ENCODE measurements at regions not wholly inside any gene's neighbourhood (a gene's known extent, or its start where the extent isn't known, plus 50 kb on each side); places are given as distances from the start of the nearest gene placed in this dataset.

- TF ChIP-seq ZNF143 (CRISPR knock-in tag; IDR thresholded peaks at IDR 0.05) (no peak), ZBTB7B (CRISPR knock-in tag; IDR thresholded peaks at IDR 0.05) (peak; percentile 65; the same call in 1 of the 2 replicates), GMEB1 (CRISPR knock-in tag; IDR thresholded peaks at IDR 0.05; ENCODE audit: borderline replicate concordance) (peak; percentile 26; the same call in 1 of the 2 replicates), SAP130 (CRISPR knock-in tag; IDR thresholded peaks at IDR 0.05; ENCODE audit: low read depth) (peak; percentile 75), KDM6A (CRISPR knock-in tag; IDR thresholded peaks at IDR 0.05; ENCODE audit: low read depth) (peak; percentile 78), PAX8 (CRISPR knock-in tag; IDR thresholded peaks at IDR 0.05; ENCODE audit: borderline replicate concordance) (no peak), ZNF17 (CRISPR knock-in tag; IDR thresholded peaks at IDR 0.05) (no peak), TBL1XR1 (IDR thresholded peaks at IDR 0.05; ENCODE audit: borderline replicate concordance, low read length, partially characterized antibody) (peak; percentile 97), ERF (CRISPR knock-in tag; IDR thresholded peaks at IDR 0.05) (peak; percentile 83), SOX6 (IDR thresholded peaks at IDR 0.05) (no peak), SOX6 (CRISPR knock-in tag; IDR thresholded peaks at IDR 0.05) (peak; percentile 93), HDAC1 (CRISPR knock-in tag; IDR thresholded peaks at IDR 0.05) (peak; percentile 84), MED1 (CRISPR knock-in tag; IDR thresholded peaks at IDR 0.05) (peak; percentile 78), TAF15 (IDR thresholded peaks at IDR 0.05; ENCODE audit: low read depth, low read length, poor library complexity, severe bottlenecking) (no peak), PCBP2 (optimal IDR thresholded peaks at IDR 0.05; ENCODE audit: low read depth, low read length, poor library complexity, severe bottlenecking) (no peak), ZNF33B (CRISPR knock-in tag; IDR thresholded peaks at IDR 0.05) (no peak), HOMEZ (CRISPR knock-in tag; IDR thresholded peaks at IDR 0.05; ENCODE audit: low read depth) (peak; percentile 89), FOSL1 (CRISPR knock-in tag; IDR thresholded peaks at IDR 0.05; ENCODE audit: borderline replicate concordance) (peak; percentile 90), DRAP1 (CRISPR knock-in tag; IDR thresholded peaks at IDR 0.05) (peak; percentile 55), ZNF629 (CRISPR knock-in tag; conservative IDR thresholded peaks at IDR 0.05) (0 out of 2 replicates have a peak, but pooled peaks have one; percentile 33), ZNF878 (CRISPR knock-in tag; IDR thresholded peaks at IDR 0.05) (0 out of 2 replicates have a peak, but pooled peaks have one; percentile 26), MBD4 (IDR thresholded peaks at IDR 0.05; ENCODE audit: borderline replicate concordance, low read length) (peak; percentile 72; the same call in 1 of the 2 replicates), NCOR1 (IDR thresholded peaks at IDR 0.05; ENCODE audit: borderline replicate concordance, low read length) (peak; percentile 94; the same call in 1 of the 2 replicates), MAZ (IDR thresholded peaks at IDR 0.05; ENCODE audit: borderline replicate concordance, low read depth, low read length) (no peak), MAZ (CRISPR knock-in tag; IDR thresholded peaks at IDR 0.05; ENCODE audit: low read depth) (no peak; the same call in 1 of the 2 replicates)
Observed at GRCh38 chr12:53825246-53826081, 73.7 kb upstream of the CISTR start (continued).

Data from HepG2 (cell line).